MM.1S (cell line): ENCODE measurements at regions not wholly inside any gene's neighbourhood (a gene's known extent, or its start where the extent isn't known, plus 50 kb on each side); places are given as distances from the start of the nearest gene placed in this dataset.

Experiments used
- EZH2phosphoT487 ChIP-seq: fragments of 300-600 bp; sonication (generic); IDR thresholded peaks from 2 replicates; pipeline ENCODE4 v1.6.1; 2018; ENCODE audit warnings: antibody characterized with exemption, low read length
- TF ChIP-seq, protein P1 (sequence below): fragments of 300-600 bp; sonication (generic); IDR thresholded peaks from 2 replicates; pipeline ENCODE4 v1.5.1; 2016; ENCODE audit warnings: antibody characterized with exemption, low read length, mixed read lengths

DNA sequence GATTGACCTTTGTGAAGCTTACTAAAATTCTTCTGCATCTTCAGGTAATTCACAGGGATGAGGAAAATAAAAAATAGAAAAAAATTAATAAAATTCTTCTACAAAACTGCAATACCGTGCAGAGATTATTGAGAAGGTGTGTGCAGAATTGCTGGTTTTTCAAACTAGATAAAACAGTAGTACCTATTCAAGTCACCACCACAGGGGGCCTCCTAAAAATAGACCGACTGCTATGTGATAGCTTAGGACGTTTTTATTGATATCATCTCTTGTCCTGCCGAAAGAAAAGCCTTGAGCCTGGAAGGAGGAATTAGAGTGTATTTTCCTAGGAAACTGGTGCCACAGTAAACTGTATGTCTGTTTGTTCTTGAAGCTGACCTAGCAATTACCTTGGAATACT lies 325.9 kb downstream of the ZFHX3 start:
- TF ChIP-seq, protein P1, sequence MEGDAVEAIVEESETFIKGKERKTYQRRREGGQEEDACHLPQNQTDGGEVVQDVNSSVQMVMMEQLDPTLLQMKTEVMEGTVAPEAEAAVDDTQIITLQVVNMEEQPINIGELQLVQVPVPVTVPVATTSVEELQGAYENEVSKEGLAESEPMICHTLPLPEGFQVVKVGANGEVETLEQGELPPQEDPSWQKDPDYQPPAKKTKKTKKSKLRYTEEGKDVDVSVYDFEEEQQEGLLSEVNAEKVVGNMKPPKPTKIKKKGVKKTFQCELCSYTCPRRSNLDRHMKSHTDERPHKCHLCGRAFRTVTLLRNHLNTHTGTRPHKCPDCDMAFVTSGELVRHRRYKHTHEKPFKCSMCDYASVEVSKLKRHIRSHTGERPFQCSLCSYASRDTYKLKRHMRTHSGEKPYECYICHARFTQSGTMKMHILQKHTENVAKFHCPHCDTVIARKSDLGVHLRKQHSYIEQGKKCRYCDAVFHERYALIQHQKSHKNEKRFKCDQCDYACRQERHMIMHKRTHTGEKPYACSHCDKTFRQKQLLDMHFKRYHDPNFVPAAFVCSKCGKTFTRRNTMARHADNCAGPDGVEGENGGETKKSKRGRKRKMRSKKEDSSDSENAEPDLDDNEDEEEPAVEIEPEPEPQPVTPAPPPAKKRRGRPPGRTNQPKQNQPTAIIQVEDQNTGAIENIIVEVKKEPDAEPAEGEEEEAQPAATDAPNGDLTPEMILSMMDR: no peak
- TF ChIP-seq EZH2phosphoT487: no peak
